IMR-90 (cell line): ENCODE measurements at regions not wholly inside any gene's neighbourhood (a gene's known extent, or its start where the extent isn't known, plus 50 kb on each side); places are given as distances from the start of the nearest gene placed in this dataset.

Experiments
- ATAC-seq: fragments of 200-7000 bp; cut with Tn5 transposase; 2 replicates; pipeline ENCODE4 v1.9.1; 2020; ENCODE audit warnings: low read depth, mild to moderate bottlenecking, moderate library complexity
- BruUV-seq: library from RNA; stranded (reverse); fragments of 400-500 nt; replicated peaks from 2 replicates; lab custom pipeline; 2021; lab: Mats Ljungman, UMichigan
- CTCF ChIA-PET: fragments of 300-600 bp; formaldehyde crosslinking; extraction: SDS; loops from one replicate; lab custom pipeline; 2021; ENCODE audit warnings: antibody characterized with exemption; lab: Yijun Ruan, JAX
- POLR2A ChIA-PET: fragments of 300-600 bp; sonication (Branson Sonifier 250); formaldehyde crosslinking; loops from one replicate; lab custom pipeline; 2022; ENCODE audit warnings: antibody characterized with exemption; ENCODE audit not compliant: unreplicated experiment; lab: Charles Lee
- DNase-seq: peaks from one replicate; pipeline ENCODE4 v3.0.0; 2013
- H2AFZ ChIP-seq: replicated peaks from 2 replicates; pipeline ENCODE3; 2013; ENCODE audit warnings: low read length, mild to moderate bottlenecking; ENCODE audit not compliant: poor library complexity
- H2AK5ac ChIP-seq: 2 replicates; pipeline ENCODE4 v1.6.1; 2013; ENCODE audit warnings: low read depth, low read length, inconsistent platforms
- H2AK9ac ChIP-seq: replicated peaks from 2 replicates; pipeline ENCODE3; 2013; ENCODE audit warnings: mild to moderate bottlenecking, low read depth, low read length, moderate library complexity; ENCODE audit not compliant: poor library complexity
- H2BK120ac ChIP-seq: 2 replicates; pipeline ENCODE4 v1.6.1; 2013; ENCODE audit warnings: low read depth, low read length, inconsistent platforms
- H2BK15ac ChIP-seq: 3 replicates; pipeline ENCODE4 v1.6.1; 2013; ENCODE audit warnings: low read depth, low read length, inconsistent platforms
- H2BK20ac ChIP-seq: 2 replicates; pipeline ENCODE4 v1.6.1; 2013; ENCODE audit warnings: low read depth, mild to moderate bottlenecking, inconsistent platforms, low read length, moderate library complexity
- H2BK5ac ChIP-seq: 2 replicates; pipeline ENCODE4 v1.6.1; 2013; ENCODE audit warnings: mild to moderate bottlenecking, low read depth, low read length, inconsistent platforms; ENCODE audit not compliant: poor library complexity, severe bottlenecking
- H3K14ac ChIP-seq: replicated peaks from 2 replicates; pipeline ENCODE4 v1.6.1; 2013; ENCODE audit warnings: low read depth, low read length, inconsistent platforms
- H3K18ac ChIP-seq: 2 replicates; pipeline ENCODE4 v1.6.1; 2013; ENCODE audit warnings: low read depth, low read length, control low read depth
- H3K23ac ChIP-seq: 2 replicates; pipeline ENCODE4 v1.6.1; 2013; ENCODE audit warnings: low read depth, low read length, inconsistent platforms
- H3K27ac ChIP-seq: 2 replicates; pipeline ENCODE4 v1.5.1; 2013; ENCODE audit warnings: mild to moderate bottlenecking, control low read depth, low read length; ENCODE audit not compliant: insufficient read depth
- H3K27me3 ChIP-seq: 2 replicates; pipeline ENCODE4 v1.6.1; 2013; ENCODE audit warnings: low read length; ENCODE audit not compliant: control insufficient read depth, insufficient read depth
- H3K36me3 ChIP-seq: 2 replicates; pipeline ENCODE4 v1.6.1; 2013; ENCODE audit warnings: low read length, mixed read lengths; ENCODE audit not compliant: control insufficient read depth, insufficient read depth
- H3K4ac ChIP-seq: 2 replicates; pipeline ENCODE4 v1.6.1; 2013; ENCODE audit warnings: low read depth, low read length, inconsistent platforms
- H3K4me1 ChIP-seq: 2 replicates; pipeline ENCODE4 v1.6.1; 2013; ENCODE audit warnings: low read length, mixed read lengths; ENCODE audit not compliant: control insufficient read depth, insufficient read depth
- H3K4me2 ChIP-seq: 2 replicates; pipeline ENCODE4 v1.6.1; 2013; ENCODE audit warnings: low read depth, mild to moderate bottlenecking, control low read depth, low read length, moderate library complexity
- H3K4me3 ChIP-seq: 2 replicates; pipeline ENCODE4 v1.5.1; 2013; ENCODE audit warnings: low read depth, mild to moderate bottlenecking, control low read depth, low read length, moderate library complexity; ENCODE audit not compliant: insufficient read depth
- H3K56ac ChIP-seq: 2 replicates; pipeline ENCODE4 v1.6.1; 2013; ENCODE audit warnings: low read length, inconsistent platforms; ENCODE audit not compliant: insufficient read depth; ENCODE audit errors: extremely low read depth
- H3K79me1 ChIP-seq, 2 experiments: 2 replicates each; pipeline ENCODE4 v1.6.1; 2013; ENCODE audit warnings: low read length in 2 of 2, inconsistent platforms in 1 of 2, low read depth in 1 of 2
- H3K9ac ChIP-seq: 2 replicates; pipeline ENCODE4 v1.6.1; 2013; ENCODE audit warnings: low read depth, low read length, control low read depth
- H3K9me1 ChIP-seq: 2 replicates; pipeline ENCODE4 v1.6.1; 2013; ENCODE audit warnings: low read length, inconsistent platforms; ENCODE audit not compliant: insufficient read depth
- H3K9me3 ChIP-seq: 2 replicates; pipeline ENCODE4 v1.6.1; 2013; ENCODE audit warnings: low read length; ENCODE audit not compliant: control insufficient read depth, insufficient read depth
- H4K20me1 ChIP-seq: 2 replicates; pipeline ENCODE4 v1.6.1; 2013; ENCODE audit warnings: low read length, inconsistent platforms; ENCODE audit not compliant: insufficient read depth
- H4K5ac ChIP-seq: 2 replicates; pipeline ENCODE4 v1.6.1; 2013; ENCODE audit warnings: mild to moderate bottlenecking, low read depth, low read length, control low read depth
- H4K8ac ChIP-seq, 2 experiments: 2 replicates each; pipeline ENCODE4 v1.6.1; 2013; ENCODE audit warnings: low read depth in 2 of 2, low read length in 2 of 2, control low read depth in 1 of 2, inconsistent platforms in 1 of 2
- H4K91ac ChIP-seq: 2 replicates; pipeline ENCODE4 v1.6.1; 2013; ENCODE audit warnings: low read depth, low read length, inconsistent platforms; ENCODE audit not compliant: insufficient read depth
- BHLHE40 ChIP-seq: fragments of 150-350 bp; IDR thresholded peaks from 2 replicates; pipeline ENCODE4 v1.6.1; 2016; ENCODE audit warnings: mild to moderate bottlenecking, low read depth, low read length
- CEBPB ChIP-seq: IDR thresholded peaks from 2 replicates; pipeline ENCODE4 v1.6.1; 2012; ENCODE audit warnings: low read depth, low read length, improper control_type of control experiment
- CTCF ChIP-seq: conservative IDR thresholded peaks from 2 replicates; pipeline ENCODE4 v1.5.1; 2012; ENCODE audit warnings: mild to moderate bottlenecking, low read depth, low read length, improper control_type of control experiment
- ELK1 ChIP-seq: fragments of 150-350 bp; IDR thresholded peaks from 2 replicates; pipeline ENCODE4 v1.6.1; 2016; ENCODE audit warnings: low read depth, mild to moderate bottlenecking, low read length, moderate library complexity, borderline replicate concordance
- MAZ ChIP-seq: IDR thresholded peaks from 2 replicates; pipeline ENCODE4 v1.6.1; 2012; ENCODE audit warnings: low read depth, mild to moderate bottlenecking, low read length, improper control_type of control experiment, moderate library complexity, borderline replicate concordance
- MXI1 ChIP-seq: IDR thresholded peaks from 2 replicates; pipeline ENCODE4 v1.6.1; 2012; ENCODE audit warnings: low read depth, mild to moderate bottlenecking, low read length, moderate library complexity, borderline replicate concordance
- RAD21 ChIP-seq: IDR thresholded peaks from 2 replicates; pipeline ENCODE4 v1.6.1; 2012; ENCODE audit warnings: low read length, improper control_type of control experiment
- USF2 ChIP-seq: fragments of 150-350 bp; IDR thresholded peaks from 2 replicates; pipeline ENCODE4 v1.6.1; 2017; ENCODE audit warnings: mild to moderate bottlenecking, antibody characterized with exemption, low read length, low read depth
- WGBS, 2 experiments: methylation state at CpG; one replicate each; pipeline versions ENCODE4 v1.1.5 to v1.1.7; 2013; ENCODE audit warnings: missing lambda C conversion rate in 2 of 2; ENCODE audit not compliant: insufficient read length in 1 of 2; ENCODE audit errors: extremely low coverage in 2 of 2; 5-methylcytosine and 5-hydroxymethylcytosine counted together
- dilution Hi-C: fragments of 300-500 bp; cut with HindIII; formaldehyde crosslinking; loops from one replicate; pipeline ENCODE4 v1.14.3; 2018; ENCODE audit warnings: low sequenced_read_pairs; ENCODE audit not compliant: unreplicated experiment
- in situ Hi-C: fragments of 300-500 bp; cut with MboI; formaldehyde crosslinking; loops from 3 replicates; pipeline ENCODE4 v1.14.3; 2019; ENCODE audit warnings: low sequenced_read_pairs, inconsistent platforms, mixed read lengths
- intact Hi-C: fragments of 100-400 bp; cut with micrococcal nuclease; formaldehyde crosslinking; loops from 2 replicates; pipeline ENCODE4 v1.10.0; 2022

GRCh38 chr10:91170418-91170817, 50.0 kb upstream of the PCGF5 start:
- in situ Hi-C loops = no loop called here
- ChIA-PET POLR2A (no interaction called here), CTCF (no interaction called here)
- no peaks in the 10 kb centered on the region for H3K27me3 ChIP-seq
- no peak overlapping the region for H2AK9ac ChIP-seq
- no peak overlapping the region for H3K14ac ChIP-seq
- no peak overlapping the region for H2BK20ac ChIP-seq
- BruUV-seq = no TSS peak
- no peak for TF ChIP-seq MXI1
- no peak for TF ChIP-seq MAZ
- TF ChIP-seq CEBPB = no peak
- no peak for TF ChIP-seq CTCF
- TF ChIP-seq USF2 = no peak
- TF ChIP-seq RAD21 = no peak
- no peak for TF ChIP-seq ELK1
- TF ChIP-seq BHLHE40 = no peak
- H2AK5ac ChIP-seq = no peak overlapping the region
- H3K4me1 ChIP-seq = no peaks in the 10 kb centered on the region
- no peak overlapping the region for H2AFZ ChIP-seq
- DNase-seq = no peak
- dilution Hi-C loops = no loop called here
- H3K79me1 ChIP-seq = peaks cover 43 to 51% of the 10 kb centered on the region in 2 experiments
- H3K4me3 ChIP-seq = no peak overlapping the region
- no peak overlapping the region for H4K5ac ChIP-seq
- no peak overlapping the region for H2BK5ac ChIP-seq
- H3K4ac ChIP-seq = no peak overlapping the region
- no peak overlapping the region for H3K56ac ChIP-seq
- H2BK15ac ChIP-seq = no peak overlapping the region
- peaks cover 11% of the 10 kb centered on the region; the same call in 1 of the 2 replicates for H4K20me1 ChIP-seq
- no peaks in the 10 kb centered on the region for H3K9me3 ChIP-seq
- H4K8ac ChIP-seq = no peak overlapping the region
- H3K9ac ChIP-seq = no peak overlapping the region
- no peak overlapping the region for H3K23ac ChIP-seq
- H3K18ac ChIP-seq = no peak overlapping the region
- H2BK120ac ChIP-seq = no peak overlapping the region
- intact Hi-C loops = no loop called here
- no peaks in the 10 kb centered on the region for H3K9me1 ChIP-seq
- no peak overlapping the region for H4K91ac ChIP-seq
- WGBS, 2 experiments = no CpG with 5 or more reads among the region's 1 CpG
- H3K4me2 ChIP-seq = no peak overlapping the region
- ATAC-seq = no peak
- H3K36me3 ChIP-seq = no peaks in the 10 kb centered on the region
- H3K27ac ChIP-seq = no peak overlapping the region
